CD4-positive, alpha-beta memory T cell (primary cell): ENCODE measurements at regions not wholly inside any gene's neighbourhood (a gene's known extent, or its start where the extent isn't known, plus 50 kb on each side); places are given as distances from the start of the nearest gene placed in this dataset.

Source experiments
- CTCF ChIA-PET: fragments of 350-600 bp; sonication (Branson Sonifier 250); formaldehyde crosslinking; loops from one replicate; lab custom pipeline; 2021; ENCODE audit warnings: inconsistent platforms; ENCODE audit not compliant: partially characterized antibody; lab: Charles Lee
- POLR2A ChIA-PET: fragments of 350-600 bp; sonication (Branson Sonifier 250); formaldehyde crosslinking; loops from one replicate; lab custom pipeline; 2021; ENCODE audit not compliant: partially characterized antibody; lab: Charles Lee
- DNase-seq, 5 donors: peaks; one replicate each; pipeline versions ENCODE4 v3.0.0 to v3.0.0-alpha.2; 2020 to 2022; ENCODE audit warnings: mixed read lengths in 1 of 5
- H3K27ac ChIP-seq: one replicate; pipeline ENCODE4 v1.7.0; 2013; ENCODE audit warnings: low read depth, low read length
- H3K27me3 ChIP-seq: 2 replicates; pipeline ENCODE4 v1.7.0; 2013; ENCODE audit warnings: mild to moderate bottlenecking, low read length, moderate library complexity; ENCODE audit not compliant: insufficient read depth
- H3K36me3 ChIP-seq: 2 replicates; pipeline ENCODE4 v1.7.0; 2013; ENCODE audit warnings: mild to moderate bottlenecking, low read length, moderate library complexity; ENCODE audit not compliant: insufficient read depth
- H3K4me1 ChIP-seq: 2 replicates; pipeline ENCODE4 v1.7.0; 2013; ENCODE audit warnings: mild to moderate bottlenecking, low read length, moderate library complexity; ENCODE audit not compliant: insufficient read depth
- H3K4me3 ChIP-seq, 2 donors: one replicate each; pipeline ENCODE4 v1.7.0; 2013; ENCODE audit warnings: low read length in 2 of 2, mild to moderate bottlenecking in 1 of 2
- H3K9me3 ChIP-seq, 2 donors: one replicate each; pipeline ENCODE4 v1.7.0; 2013; ENCODE audit warnings: low read length in 2 of 2, control low read depth in 1 of 2; ENCODE audit not compliant: control insufficient read depth in 1 of 2
- H3K27ac Mint-ChIP-seq, 7 donors: one replicate each; pipeline ENCODE4 v1.8.0; 2020 to 2021; ENCODE audit warnings: mixed read lengths in 7 of 7, mild to moderate bottlenecking in 6 of 7, inconsistent platforms in 3 of 7, moderate library complexity in 3 of 7
- H3K27me3 Mint-ChIP-seq, 2 donors: one replicate each; pipeline ENCODE4 v1.8.0; 2020 to 2021; ENCODE audit warnings: mixed read lengths in 2 of 2
- H3K36me3 Mint-ChIP-seq, 2 donors: one replicate each; pipeline ENCODE4 v1.8.0; 2020 to 2021; ENCODE audit warnings: mixed read lengths in 2 of 2, inconsistent platforms in 1 of 2, mild to moderate bottlenecking in 1 of 2
- H3K4me1 Mint-ChIP-seq, 4 donors: one replicate each; pipeline ENCODE4 v1.8.0; 2020 to 2021; ENCODE audit warnings: mixed read lengths in 4 of 4, mild to moderate bottlenecking in 1 of 4
- H3K4me3 Mint-ChIP-seq, 8 donors: one replicate each; pipeline ENCODE4 v1.8.0; 2020 to 2021; ENCODE audit warnings: mixed read lengths in 8 of 8, mild to moderate bottlenecking in 7 of 8, moderate library complexity in 6 of 8, inconsistent platforms in 3 of 8
- H3K9me3 Mint-ChIP-seq, 8 donors: one replicate each; pipeline ENCODE4 v1.8.0; 2020 to 2021; ENCODE audit warnings: mixed read lengths in 8 of 8, mild to moderate bottlenecking in 5 of 8, inconsistent platforms in 3 of 8, moderate library complexity in 1 of 8
- intact Hi-C: fragments of 100-400 bp; cut with micrococcal nuclease; formaldehyde crosslinking; loops from one replicate; pipeline ENCODE4 v1.15.1; 2023

DNA sequence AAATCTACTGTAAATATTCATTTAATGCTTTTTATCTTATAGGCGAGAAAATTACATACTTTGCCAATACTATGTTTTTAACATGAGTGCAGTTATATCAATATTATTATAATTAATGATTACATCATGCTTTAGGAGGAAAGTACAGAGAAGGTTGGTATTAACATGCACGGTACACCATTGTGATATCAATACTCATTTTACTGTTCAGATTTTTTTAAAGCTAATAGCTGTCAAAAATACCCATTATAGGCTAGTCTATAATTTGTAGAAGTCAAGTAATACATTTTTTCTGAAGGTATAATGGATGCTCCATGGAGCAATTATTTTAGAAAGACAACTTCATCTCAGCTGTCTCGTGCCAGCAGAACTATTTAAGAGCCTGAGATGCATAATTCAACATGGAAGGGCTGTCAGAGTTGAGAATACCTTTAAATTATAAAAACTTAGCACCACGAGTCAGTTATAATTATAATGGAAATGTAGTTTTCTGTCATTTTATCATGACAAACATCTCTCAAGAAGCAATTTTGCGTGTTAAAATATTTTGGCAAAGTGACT, 1641.7 kb upstream of the ACVR2A start:
- no peaks in the 10 kb centered on the region for H3K36me3 Mint-ChIP-seq
- no peaks in the 10 kb centered on the region for H3K36me3 ChIP-seq
- ChIA-PET CTCF (no interaction called here), POLR2A (no interaction called here)
- intact Hi-C loops: no loop called here
- no peaks in the 10 kb centered on the region for H3K27me3 ChIP-seq
- no peaks in the 10 kb centered on the region for H3K4me1 ChIP-seq
- H3K27me3 Mint-ChIP-seq: no peaks in the 10 kb centered on the region
- H3K9me3 ChIP-seq: no peaks in the 10 kb centered on the region
- H3K9me3 Mint-ChIP-seq: peaks cover 0 to 15% (median 2%) of the 10 kb centered on the region in 8 donors
- H3K27ac ChIP-seq: no peak overlapping the region
- no peaks in the 10 kb centered on the region for H3K4me1 Mint-ChIP-seq
- no peak overlapping the region for H3K4me3 Mint-ChIP-seq
- H3K4me3 ChIP-seq: no peak overlapping the region
- no peak overlapping the region for H3K27ac Mint-ChIP-seq
- no peak for DNase-seq

DNA sequence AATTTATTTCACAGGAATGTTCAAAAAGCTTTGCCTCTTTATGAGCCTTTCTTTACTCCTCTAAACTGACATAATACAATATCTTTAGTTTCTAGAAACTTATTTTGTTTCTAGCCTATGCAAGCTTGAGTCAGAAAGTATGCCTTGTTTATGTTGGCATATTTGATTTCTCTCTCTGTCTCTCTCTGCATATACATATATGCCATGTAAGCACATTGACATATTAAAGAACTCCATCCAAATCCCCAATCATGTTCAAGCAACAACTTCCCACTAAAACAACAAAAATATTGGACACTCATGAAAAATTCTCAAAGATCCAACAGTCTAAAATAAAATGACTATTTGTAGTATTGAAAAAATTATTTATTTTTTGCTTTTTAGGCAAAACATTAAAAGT, 1651.2 kb upstream of the ACVR2A start:
- Histone ChIP-seq H3K36me3 (no peaks in the 10 kb centered on the region), H3K27me3 (no peaks in the 10 kb centered on the region), H3K27ac (no peak overlapping the region), H3K4me3 (no peak overlapping the region), H3K4me1 (no peaks in the 10 kb centered on the region), H3K9me3 (no peaks in the 10 kb centered on the region)
- Mint-ChIP-seq H3K36me3 (no peaks in the 10 kb centered on the region), H3K27me3 (no peaks in the 10 kb centered on the region), H3K4me1 (no peaks in the 10 kb centered on the region), H3K27ac (no peak overlapping the region), H3K9me3 (peaks cover 0 to 5% (median 3%) of the 10 kb centered on the region in 8 donors), H3K4me3 (no peak overlapping the region)
- ChIA-PET CTCF (no interaction called here), POLR2A (no interaction called here)
- intact Hi-C loops: no loop called here
- DNase-seq: no peak

DNA sequence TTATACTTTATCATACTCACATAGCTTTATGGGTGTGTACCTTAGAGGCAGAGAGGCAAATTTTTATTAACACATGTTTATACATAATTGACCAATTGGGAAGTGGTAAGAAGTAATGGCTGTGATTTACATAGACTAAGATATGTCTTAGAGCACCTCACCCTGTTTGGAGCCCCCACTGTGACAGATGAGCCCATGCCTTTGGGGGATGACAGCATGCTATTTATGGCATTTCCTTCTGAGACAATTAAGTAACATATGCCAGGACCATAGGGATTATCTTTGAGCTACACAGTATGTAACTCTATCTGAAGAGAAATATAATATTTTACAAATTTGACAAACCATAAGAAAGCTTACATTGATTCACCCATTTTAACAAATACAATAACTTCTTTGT, 1655.3 kb upstream of the ACVR2A start:
- H3K9me3 Mint-ChIP-seq: peaks cover 0 to 5% (median under 1%) of the 10 kb centered on the region in 8 donors

DNA sequence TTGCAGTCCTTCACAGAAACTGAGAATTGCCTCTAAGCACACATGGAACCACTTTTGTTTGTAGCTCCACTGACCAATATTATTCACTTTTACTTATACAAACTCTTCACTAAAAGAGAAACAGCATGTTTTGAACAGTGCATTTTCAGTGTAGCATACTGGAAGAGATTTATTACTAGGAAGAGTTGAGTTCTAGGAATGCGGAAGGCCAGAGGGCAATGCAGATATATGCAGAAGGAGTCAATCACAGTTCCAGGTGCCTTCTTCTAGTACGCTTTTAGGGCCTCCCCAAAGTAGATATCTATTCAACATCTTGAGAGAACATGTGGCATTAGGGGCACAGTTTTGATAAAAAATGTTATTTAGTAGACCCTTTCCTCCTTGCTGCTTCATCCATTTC, 1654.0 kb upstream of the ZEB2 start:
- no peaks in the 10 kb centered on the region for H3K27me3 Mint-ChIP-seq
- Histone ChIP-seq H3K36me3 (no peaks in the 10 kb centered on the region), H3K27me3 (no peaks in the 10 kb centered on the region), H3K4me3 (no peak overlapping the region), H3K27ac (no peak overlapping the region), H3K4me1 (no peaks in the 10 kb centered on the region), H3K9me3 (no peaks in the 10 kb centered on the region)
- H3K4me3 Mint-ChIP-seq: no peak overlapping the region
- no peaks in the 10 kb centered on the region for H3K4me1 Mint-ChIP-seq
- intact Hi-C loops: no loop called here
- ChIA-PET CTCF (no interaction called here), POLR2A (no interaction called here)
- no peak overlapping the region for H3K27ac Mint-ChIP-seq
- peaks cover 0 to 14% (median 6%) of the 10 kb centered on the region in 8 donors for H3K9me3 Mint-ChIP-seq
- H3K36me3 Mint-ChIP-seq: no peaks in the 10 kb centered on the region
- no peak for DNase-seq

More for the DNA sequence above, 1655.3 kb upstream of the ACVR2A start:
- Mint-ChIP-seq H3K4me1 (no peaks in the 10 kb centered on the region), H3K4me3 (no peak overlapping the region), H3K27ac (no peak overlapping the region), H3K27me3 (no peaks in the 10 kb centered on the region), H3K36me3 (no peaks in the 10 kb centered on the region)
- H3K27me3 ChIP-seq: no peaks in the 10 kb centered on the region
- no peak for DNase-seq
- H3K27ac ChIP-seq: no peak overlapping the region
- ChIA-PET POLR2A (no interaction called here), CTCF (no interaction called here)
- H3K4me1 ChIP-seq: no peaks in the 10 kb centered on the region
- no peak overlapping the region for H3K4me3 ChIP-seq
- intact Hi-C loops: no loop called here
- H3K36me3 ChIP-seq: no peaks in the 10 kb centered on the region
- H3K9me3 ChIP-seq: no peaks in the 10 kb centered on the region

DNA sequence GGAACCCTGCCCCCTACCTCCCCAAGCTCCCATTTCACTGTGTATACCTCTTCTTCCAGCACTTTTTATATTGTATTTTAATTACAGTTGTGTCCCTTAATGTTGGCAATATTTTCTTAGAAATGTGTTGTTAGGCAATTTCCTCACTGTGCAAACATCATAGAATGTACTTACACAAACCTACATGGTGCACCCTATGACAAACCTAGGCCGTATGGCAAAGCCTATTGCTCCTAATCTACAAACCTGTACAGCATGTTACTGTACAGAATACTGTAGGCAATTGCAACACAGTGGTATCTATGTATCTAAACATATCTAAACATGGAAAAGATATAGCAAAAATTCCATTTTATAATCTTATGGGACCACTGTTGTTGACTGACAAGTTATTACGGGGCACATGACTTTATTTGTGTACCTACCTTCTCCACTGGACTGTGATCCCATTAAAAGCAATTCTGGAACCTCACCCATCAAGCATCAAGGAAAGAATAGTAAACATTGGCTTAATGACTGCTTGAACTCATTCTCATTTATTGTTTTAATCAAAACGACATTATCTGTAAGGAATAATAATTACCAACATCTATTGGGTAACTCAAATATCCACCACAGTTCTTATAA, 1641.5 kb upstream of the ZEB2 start:
- DNase-seq: no peak
- H3K27me3 Mint-ChIP-seq: no peaks in the 10 kb centered on the region

DNA sequence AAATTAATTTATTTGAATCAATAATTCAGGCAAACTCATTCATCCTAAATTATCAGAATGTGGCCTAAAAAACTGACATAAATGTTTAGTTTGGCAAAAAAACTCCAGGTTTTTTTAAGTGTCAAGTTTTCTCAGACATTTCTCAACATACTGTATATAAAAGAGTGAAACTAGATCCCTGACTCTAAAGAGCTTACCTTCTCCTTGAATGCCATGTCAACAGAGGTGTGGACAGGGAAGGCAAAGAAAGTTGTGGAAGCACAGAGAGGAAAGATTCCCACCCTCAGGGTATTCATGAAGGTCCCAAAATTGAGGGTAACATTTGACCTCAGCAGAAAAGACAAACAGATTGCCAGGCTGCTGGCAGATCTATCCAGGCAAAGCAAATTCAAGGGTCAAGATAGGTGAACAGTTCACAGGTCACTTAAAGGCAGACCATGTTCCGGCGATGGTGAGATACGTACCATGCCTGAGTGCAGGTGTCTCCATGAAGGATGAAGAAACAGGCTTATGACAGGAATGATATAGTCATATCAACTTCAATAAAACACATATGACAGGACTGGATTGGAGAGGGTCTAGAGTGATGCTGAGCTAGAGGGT, 1638.3 kb upstream of the ZEB2 start:
- Mint-ChIP-seq H3K27me3 (no peaks in the 10 kb centered on the region), H3K36me3 (no peaks in the 10 kb centered on the region), H3K4me3 (no peak overlapping the region), H3K4me1 (no peaks in the 10 kb centered on the region), H3K9me3 (peaks cover 0 to 7% (median 0%) of the 10 kb centered on the region in 8 donors), H3K27ac (no peak overlapping the region)
- DNase-seq: no peak
- H3K27ac ChIP-seq: no peak overlapping the region
- H3K4me1 ChIP-seq: no peaks in the 10 kb centered on the region
- no peak overlapping the region for H3K4me3 ChIP-seq
- no peaks in the 10 kb centered on the region for H3K36me3 ChIP-seq
- intact Hi-C loops: no loop called here
- no peaks in the 10 kb centered on the region for H3K9me3 ChIP-seq
- CTCF ChIA-PET: no interaction called here
- no peaks in the 10 kb centered on the region for H3K27me3 ChIP-seq
- POLR2A ChIA-PET: no interaction called here

More for the DNA sequence above, 1641.5 kb upstream of the ZEB2 start:
- no peaks in the 10 kb centered on the region for H3K27me3 ChIP-seq
- H3K9me3 Mint-ChIP-seq: peaks cover 0 to 7% (median 0%) of the 10 kb centered on the region in 8 donors
- POLR2A ChIA-PET: no interaction called here
- H3K4me1 ChIP-seq: no peaks in the 10 kb centered on the region
- intact Hi-C loops: no loop called here
- no peaks in the 10 kb centered on the region for H3K36me3 ChIP-seq
- H3K27ac ChIP-seq: no peak overlapping the region
- CTCF ChIA-PET: no interaction called here
- no peaks in the 10 kb centered on the region for H3K4me1 Mint-ChIP-seq
- no peaks in the 10 kb centered on the region for H3K9me3 ChIP-seq
- no peak overlapping the region for H3K4me3 Mint-ChIP-seq
- no peak overlapping the region for H3K4me3 ChIP-seq
- no peaks in the 10 kb centered on the region for H3K36me3 Mint-ChIP-seq
- H3K27ac Mint-ChIP-seq: no peak overlapping the region

DNA sequence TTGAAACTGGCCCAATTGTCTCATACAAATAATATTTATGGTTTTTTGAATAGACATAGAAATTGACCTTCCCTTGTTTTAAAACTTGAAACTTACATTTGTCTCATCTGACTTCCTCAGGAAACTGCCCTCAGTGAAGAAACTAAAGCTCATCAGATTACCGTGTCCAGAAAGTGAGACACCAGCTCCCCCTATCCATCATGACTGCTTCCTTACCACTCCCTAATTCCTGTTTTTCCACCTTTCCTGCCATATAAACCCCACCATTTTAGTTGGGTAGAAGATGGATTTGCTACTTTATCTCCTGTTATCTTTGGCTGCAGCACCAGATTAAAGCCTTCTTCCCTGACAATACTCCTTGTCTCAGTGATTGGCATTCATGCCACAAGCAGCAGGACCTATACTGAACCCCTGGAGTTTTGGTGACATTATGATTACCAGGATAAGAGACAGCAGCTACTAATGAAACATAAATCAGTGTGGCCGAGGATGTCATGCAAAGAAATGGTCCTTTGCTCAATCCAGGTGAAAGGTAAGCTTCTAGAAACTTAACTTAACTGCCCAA, 1627.6 kb upstream of the ZEB2 start:
- no peak overlapping the region for H3K4me3 Mint-ChIP-seq
- Histone ChIP-seq H3K4me1 (no peaks in the 10 kb centered on the region), H3K36me3 (no peaks in the 10 kb centered on the region), H3K9me3 (no peaks in the 10 kb centered on the region), H3K4me3 (no peak overlapping the region), H3K27me3 (no peaks in the 10 kb centered on the region), H3K27ac (no peak overlapping the region)
- H3K27ac Mint-ChIP-seq: no peak overlapping the region
- no peaks in the 10 kb centered on the region for H3K4me1 Mint-ChIP-seq
- intact Hi-C loops: no loop called here
- H3K9me3 Mint-ChIP-seq: peaks cover 2 to 10% (median 3%) of the 10 kb centered on the region in 8 donors
- no peaks in the 10 kb centered on the region for H3K36me3 Mint-ChIP-seq
- ChIA-PET POLR2A (no interaction called here), CTCF (no interaction called here)
- no peaks in the 10 kb centered on the region for H3K27me3 Mint-ChIP-seq
- no peak for DNase-seq
